HCT116 (cell line): ENCODE measurements at regions not wholly inside any gene's neighbourhood (a gene's known extent, or its start where the extent isn't known, plus 50 kb on each side); places are given as distances from the start of the nearest gene placed in this dataset.

Experiments
- ATAC-seq: fragments of 200-7000 bp; cut with Tn5 transposase; 2 replicates; pipeline ENCODE4 v1.9.1; 2020; ENCODE audit warnings: mild to moderate bottlenecking, moderate library complexity
- BruUV-seq: library from RNA; stranded (reverse); fragments of 400-500 nt; replicated peaks from 2 replicates; lab custom pipeline; 2021; lab: Mats Ljungman, UMichigan
- CTCF ChIA-PET: fragments of 300-600 bp; sonication (Branson Sonifier 250); formaldehyde crosslinking; loops from one replicate; lab custom pipeline; 2021; ENCODE audit warnings: antibody characterized with exemption; lab: Charles Lee
- POLR2A ChIA-PET: fragments of 300-600, 350-600 bp; sonication (Branson Sonifier 250); formaldehyde crosslinking; loops from one replicate; lab custom pipeline; 2021; ENCODE audit warnings: antibody characterized with exemption; lab: Charles Lee
- RAD21 ChIA-PET, 2 experiments: fragments of 300-600 bp; sonication (Branson Sonifier 250); formaldehyde crosslinking; loops; one replicate each; lab custom pipeline; 2023; ENCODE audit warnings: low total read pairs in 2 of 2; ENCODE audit not compliant: uncharacterized antibody in 2 of 2, unreplicated experiment in 2 of 2, low non-redundant PET in 1 of 2; lab: Charles Lee
- DNase-seq: peaks from one replicate; pipeline ENCODE4 v3.0.0-alpha.2; 2010; ENCODE audit warnings: low read depth, low spot score
- H2AFZ ChIP-seq: fragments of 200-600 bp; shearing (Covaris generic), sonication (generic); 2 replicates; pipeline ENCODE4 v1.6.1; 2017; ENCODE audit warnings: low read depth, mixed run types, mixed read lengths, antibody characterized with exemption, low read length; ENCODE audit not compliant: poor library complexity, severe bottlenecking
- H3K27ac ChIP-seq: 2 replicates; pipeline ENCODE4 v1.5.1; 2012; ENCODE audit warnings: low read depth, low read length
- H3K27me3 ChIP-seq: fragments of 200-600 bp; sonication (generic); 2 replicates; pipeline ENCODE4 v1.6.1; 2016; ENCODE audit warnings: mixed run types, low read length, mixed read lengths; ENCODE audit not compliant: insufficient read depth
- H3K36me3 ChIP-seq, 2 experiments: fragments of 200-500 bp in 1 of 2; fragments of 200-600 bp in 1 of 2; sonication (Bioruptor generic) in 1 of 2; sonication (generic) in 1 of 2; 2 replicates each; pipeline versions ENCODE4 v1.5.1 to v1.6.1; 2014 to 2016; ENCODE audit warnings: low read length in 2 of 2, inconsistent platforms in 1 of 2, mixed read lengths in 1 of 2, mixed run types in 1 of 2; ENCODE audit not compliant: insufficient read depth in 2 of 2, control insufficient read depth in 1 of 2
- H3K4me1 ChIP-seq, 2 experiments: fragments of 200-600 bp in 1 of 2; sonication (generic) in 1 of 2; 2 replicates each; pipeline versions ENCODE4 v1.5.1 to v1.6.1; 2012 to 2017; ENCODE audit warnings: low read length in 2 of 2, inconsistent platforms in 1 of 2, mild to moderate bottlenecking in 1 of 2, mixed read lengths in 1 of 2, mixed run types in 1 of 2, moderate library complexity in 1 of 2; ENCODE audit not compliant: insufficient read depth in 2 of 2, control insufficient read depth in 1 of 2
- H3K4me2 ChIP-seq: fragments of 200-600 bp; sonication (generic); 2 replicates; pipeline ENCODE4 v1.6.1; 2017; ENCODE audit warnings: mixed run types, low read length, mixed read lengths
- H3K4me3 ChIP-seq, 2 experiments: fragments of 200-600 bp in 1 of 2; sonication (generic) in 1 of 2; replicated peaks in 1 of 2; 2 replicates each; pipeline ENCODE4 v1.5.1; 2011 to 2016; ENCODE audit warnings: low read length in 2 of 2, control low read depth in 1 of 2, low read depth in 1 of 2, mild to moderate bottlenecking in 1 of 2, mixed read lengths in 1 of 2, mixed run types in 1 of 2
- H3K79me2 ChIP-seq: fragments of 200-600 bp; sonication (generic); 2 replicates; pipeline ENCODE4 v1.6.1; 2017; ENCODE audit warnings: mild to moderate bottlenecking, mixed run types, low read length, moderate library complexity, mixed read lengths; ENCODE audit not compliant: insufficient read depth
- H3K9ac ChIP-seq: fragments of 200-600 bp; sonication (generic); 2 replicates; pipeline ENCODE4 v1.6.1; 2016; ENCODE audit warnings: low read length, mixed read lengths
- H3K9me2 ChIP-seq: fragments of 200-600 bp; sonication (generic), shearing (Covaris generic); 2 replicates; pipeline ENCODE4 v1.6.1; 2017; ENCODE audit warnings: mixed run types, mild to moderate bottlenecking, moderate library complexity; ENCODE audit not compliant: insufficient read depth
- H3K9me3 ChIP-seq, 2 experiments: fragments of 200-500 bp in 1 of 2; fragments of 200-600 bp in 1 of 2; sonication (Bioruptor generic) in 1 of 2; sonication (generic) in 1 of 2; 2 replicates each; pipeline ENCODE4 v1.6.1; 2014 to 2017; ENCODE audit warnings: low read length in 2 of 2, mixed read lengths in 2 of 2, inconsistent platforms in 1 of 2, low read depth in 1 of 2, mild to moderate bottlenecking in 1 of 2, mixed run types in 1 of 2, moderate library complexity in 1 of 2; ENCODE audit not compliant: control insufficient read depth in 1 of 2, insufficient read depth in 1 of 2
- H4K20me1 ChIP-seq: fragments of 200-600 bp; sonication (generic), shearing (Covaris generic); 2 replicates; pipeline ENCODE4 v1.6.1; 2017; ENCODE audit warnings: mixed run types, mild to moderate bottlenecking, moderate library complexity; ENCODE audit not compliant: insufficient read depth
- CBX3 ChIP-seq: IDR thresholded peaks from 2 replicates; pipeline ENCODE4 v1.6.1; 2012; ENCODE audit warnings: low read depth
- ELF1 ChIP-seq: IDR thresholded peaks from 2 replicates; pipeline ENCODE4 v1.6.1; 2012; ENCODE audit warnings: low read depth, borderline replicate concordance
- EZH2 ChIP-seq: fragments of 200-600 bp; sonication (generic); IDR thresholded peaks from 2 replicates; pipeline ENCODE4 v1.6.1; 2017; ENCODE audit warnings: antibody characterized with exemption, mixed run types
- FOSL1 ChIP-seq: IDR thresholded peaks from 2 replicates; pipeline ENCODE4 v1.6.1; 2012; ENCODE audit warnings: low read depth
- JUND ChIP-seq: IDR thresholded peaks from 2 replicates; pipeline ENCODE4 v1.6.1; 2012
- POLR2A ChIP-seq: IDR thresholded peaks from 2 replicates; pipeline ENCODE4 v1.7.0; 2011; ENCODE audit warnings: borderline replicate concordance; ENCODE audit not compliant: insufficient read depth, insufficient read length; ENCODE audit errors: extremely low read depth
- POLR2AphosphoS5 ChIP-seq: IDR thresholded peaks from 2 replicates; pipeline ENCODE4 v1.6.1; 2011; ENCODE audit warnings: mild to moderate bottlenecking, low read depth, low read length, moderate library complexity
- RAD21 ChIP-seq: IDR thresholded peaks from 2 replicates; pipeline ENCODE4 v1.6.1; 2012; ENCODE audit warnings: low read depth, mild to moderate bottlenecking
- SIN3A ChIP-seq: IDR thresholded peaks from 2 replicates; pipeline ENCODE4 v1.6.1; 2012; ENCODE audit warnings: low read depth
- SP1 ChIP-seq: IDR thresholded peaks from 2 replicates; pipeline ENCODE4 v1.6.1; 2012; ENCODE audit warnings: low read depth
- SRF ChIP-seq: IDR thresholded peaks from 2 replicates; pipeline ENCODE4 v1.6.1; 2012; ENCODE audit warnings: low read depth
- YY1 ChIP-seq: IDR thresholded peaks from 2 replicates; pipeline ENCODE4 v1.6.1; 2011; ENCODE audit warnings: low read length, low read depth, moderate library complexity, mild to moderate bottlenecking; ENCODE audit not compliant: insufficient replicate concordance; ENCODE audit errors: extremely low read depth
- ZFX ChIP-seq: fragments of 450-650 bp; IDR thresholded peaks from 2 replicates; pipeline ENCODE4 v1.6.1; 2017
- ZNF274 ChIP-seq: fragments of 200-500 bp; sonication (Bioruptor generic); IDR thresholded peaks from 2 replicates; pipeline ENCODE4 v1.6.1; 2014; ENCODE audit warnings: mild to moderate bottlenecking, low read depth, low read length, inconsistent platforms
- intact Hi-C: fragments of 100-400 bp; cut with micrococcal nuclease; formaldehyde crosslinking; loops from 2 replicates; pipeline ENCODE4 v1.10.0; 2022
- TF ChIP-seq, protein P1 (sequence below): IDR thresholded peaks from 2 replicates; pipeline ENCODE4 v1.6.1; 2011; ENCODE audit warnings: mild to moderate bottlenecking, low read length, moderate library complexity; ENCODE audit not compliant: insufficient replicate concordance; ENCODE audit errors: extremely low read depth
- TF ChIP-seq, protein P2 (sequence below): IDR thresholded peaks from 2 replicates; pipeline ENCODE4 v1.6.1; 2012
- TF ChIP-seq, protein P3 (sequence below): IDR thresholded peaks from 2 replicates; pipeline ENCODE4 v1.6.1; 2012; ENCODE audit warnings: low read depth
- TF ChIP-seq, protein P4 (sequence below): IDR thresholded peaks from 2 replicates; pipeline ENCODE4 v1.6.1; 2012

DNA sequence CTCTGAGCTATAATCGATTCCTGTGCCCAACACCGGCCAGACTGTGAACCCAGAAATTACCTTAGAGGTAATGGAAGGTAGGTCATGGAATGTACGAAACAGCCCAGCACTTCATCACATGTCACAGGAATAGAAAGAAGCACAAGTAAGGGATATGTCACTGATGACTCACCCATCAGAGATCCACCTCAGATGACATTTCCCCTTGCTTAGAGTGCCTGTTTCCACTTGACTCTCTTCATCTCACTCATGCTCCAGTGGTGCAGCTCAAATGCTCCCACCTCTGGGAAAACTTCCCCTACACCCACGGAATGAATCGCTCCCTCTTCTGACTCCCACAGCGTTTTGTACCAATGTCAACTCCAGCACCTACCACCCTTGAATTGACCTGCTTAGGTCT, 381.6 kb upstream of the CNR1 start:
- Histone ChIP-seq H3K36me3 (no peaks in the 10 kb centered on the region), H3K27me3 (no peaks in the 10 kb centered on the region; the same call in 1 of the 2 replicates), H3K9ac (no peak overlapping the region), H3K9me2 (no peaks in the 10 kb centered on the region), H3K4me3 (no peak overlapping the region), H2AFZ (no peak overlapping the region), H4K20me1 (no peaks in the 10 kb centered on the region), H3K27ac (no peak overlapping the region), H3K9me3 (no peaks in the 10 kb centered on the region), H3K4me2 (no peak overlapping the region), H3K79me2 (no peaks in the 10 kb centered on the region), H3K4me1 (no peaks in the 10 kb centered on the region)
- ATAC-seq (no peak), DNase-seq (no peak)
- ChIA-PET CTCF (no interaction called here), RAD21 (no interaction called here), POLR2A (no interaction called here)
- intact Hi-C loops: no loop called here
- BruUV-seq: no TSS peak
- TF ChIP-seq FOSL1: no peak
- TF ChIP-seq RAD21: no peak
- TF ChIP-seq ELF1: no peak
- no peak for TF ChIP-seq EZH2
- TF ChIP-seq, protein P1, sequence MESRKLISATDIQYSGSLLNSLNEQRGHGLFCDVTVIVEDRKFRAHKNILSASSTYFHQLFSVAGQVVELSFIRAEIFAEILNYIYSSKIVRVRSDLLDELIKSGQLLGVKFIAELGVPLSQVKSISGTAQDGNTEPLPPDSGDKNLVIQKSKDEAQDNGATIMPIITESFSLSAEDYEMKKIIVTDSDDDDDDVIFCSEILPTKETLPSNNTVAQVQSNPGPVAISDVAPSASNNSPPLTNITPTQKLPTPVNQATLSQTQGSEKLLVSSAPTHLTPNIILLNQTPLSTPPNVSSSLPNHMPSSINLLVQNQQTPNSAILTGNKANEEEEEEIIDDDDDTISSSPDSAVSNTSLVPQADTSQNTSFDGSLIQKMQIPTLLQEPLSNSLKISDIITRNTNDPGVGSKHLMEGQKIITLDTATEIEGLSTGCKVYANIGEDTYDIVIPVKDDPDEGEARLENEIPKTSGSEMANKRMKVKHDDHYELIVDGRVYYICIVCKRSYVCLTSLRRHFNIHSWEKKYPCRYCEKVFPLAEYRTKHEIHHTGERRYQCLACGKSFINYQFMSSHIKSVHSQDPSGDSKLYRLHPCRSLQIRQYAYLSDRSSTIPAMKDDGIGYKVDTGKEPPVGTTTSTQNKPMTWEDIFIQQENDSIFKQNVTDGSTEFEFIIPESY: no peak

DNA sequence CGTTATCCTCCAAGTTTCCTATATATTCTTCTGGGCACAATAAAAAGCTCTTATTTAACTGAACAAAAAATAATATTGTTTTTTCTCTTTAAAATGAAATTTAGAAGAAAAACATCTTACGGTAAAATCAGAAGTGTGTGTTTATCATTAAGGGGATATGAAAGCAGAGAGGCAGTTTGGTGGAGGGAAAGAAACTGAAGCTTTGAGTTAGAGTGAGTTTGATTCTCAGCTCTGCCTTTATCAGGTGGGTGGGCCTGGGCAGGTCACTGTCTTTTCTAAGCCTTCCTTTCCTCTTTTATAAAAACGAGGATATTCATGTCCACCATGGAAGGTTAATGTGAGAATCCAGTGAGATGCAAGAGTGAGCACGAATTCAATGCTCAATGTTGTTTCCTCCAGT, 379.8 kb upstream of the CNR1 start:
- Histone ChIP-seq H3K27ac (no peak overlapping the region), H3K4me3 (no peak overlapping the region), H2AFZ (no peak overlapping the region), H3K36me3 (no peaks in the 10 kb centered on the region), H3K79me2 (no peaks in the 10 kb centered on the region), H3K27me3 (no peaks in the 10 kb centered on the region; the same call in 1 of the 2 replicates), H3K4me1 (no peaks in the 10 kb centered on the region), H3K9me2 (no peaks in the 10 kb centered on the region), H3K9ac (no peak overlapping the region), H4K20me1 (no peaks in the 10 kb centered on the region), H3K9me3 (no peaks in the 10 kb centered on the region), H3K4me2 (no peak overlapping the region)
- no peak for ATAC-seq
- no TSS peak for BruUV-seq
- intact Hi-C loops: no loop called here
- ChIA-PET RAD21 (no interaction called here), CTCF (no interaction called here), POLR2A (no interaction called here)
- DNase-seq: no peak
- TF ChIP-seq SRF: no peak
- TF ChIP-seq ZNF274: no peak
- no peak for TF ChIP-seq CBX3
- no peak for TF ChIP-seq POLR2AphosphoS5
- TF ChIP-seq EZH2: no peak
- no peak for TF ChIP-seq FOSL1
- TF ChIP-seq SP1: no peak
- no peak for TF ChIP-seq YY1
- no peak for TF ChIP-seq POLR2A
- TF ChIP-seq, protein P2, sequence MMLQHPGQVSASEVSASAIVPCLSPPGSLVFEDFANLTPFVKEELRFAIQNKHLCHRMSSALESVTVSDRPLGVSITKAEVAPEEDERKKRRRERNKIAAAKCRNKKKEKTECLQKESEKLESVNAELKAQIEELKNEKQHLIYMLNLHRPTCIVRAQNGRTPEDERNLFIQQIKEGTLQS: no peak
- no peak for TF ChIP-seq ZFX
- no peak for TF ChIP-seq JUND
- no peak for TF ChIP-seq ELF1
- TF ChIP-seq SIN3A: no peak
- TF ChIP-seq, protein P3, sequence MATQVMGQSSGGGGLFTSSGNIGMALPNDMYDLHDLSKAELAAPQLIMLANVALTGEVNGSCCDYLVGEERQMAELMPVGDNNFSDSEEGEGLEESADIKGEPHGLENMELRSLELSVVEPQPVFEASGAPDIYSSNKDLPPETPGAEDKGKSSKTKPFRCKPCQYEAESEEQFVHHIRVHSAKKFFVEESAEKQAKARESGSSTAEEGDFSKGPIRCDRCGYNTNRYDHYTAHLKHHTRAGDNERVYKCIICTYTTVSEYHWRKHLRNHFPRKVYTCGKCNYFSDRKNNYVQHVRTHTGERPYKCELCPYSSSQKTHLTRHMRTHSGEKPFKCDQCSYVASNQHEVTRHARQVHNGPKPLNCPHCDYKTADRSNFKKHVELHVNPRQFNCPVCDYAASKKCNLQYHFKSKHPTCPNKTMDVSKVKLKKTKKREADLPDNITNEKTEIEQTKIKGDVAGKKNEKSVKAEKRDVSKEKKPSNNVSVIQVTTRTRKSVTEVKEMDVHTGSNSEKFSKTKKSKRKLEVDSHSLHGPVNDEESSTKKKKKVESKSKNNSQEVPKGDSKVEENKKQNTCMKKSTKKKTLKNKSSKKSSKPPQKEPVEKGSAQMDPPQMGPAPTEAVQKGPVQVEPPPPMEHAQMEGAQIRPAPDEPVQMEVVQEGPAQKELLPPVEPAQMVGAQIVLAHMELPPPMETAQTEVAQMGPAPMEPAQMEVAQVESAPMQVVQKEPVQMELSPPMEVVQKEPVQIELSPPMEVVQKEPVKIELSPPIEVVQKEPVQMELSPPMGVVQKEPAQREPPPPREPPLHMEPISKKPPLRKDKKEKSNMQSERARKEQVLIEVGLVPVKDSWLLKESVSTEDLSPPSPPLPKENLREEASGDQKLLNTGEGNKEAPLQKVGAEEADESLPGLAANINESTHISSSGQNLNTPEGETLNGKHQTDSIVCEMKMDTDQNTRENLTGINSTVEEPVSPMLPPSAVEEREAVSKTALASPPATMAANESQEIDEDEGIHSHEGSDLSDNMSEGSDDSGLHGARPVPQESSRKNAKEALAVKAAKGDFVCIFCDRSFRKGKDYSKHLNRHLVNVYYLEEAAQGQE: no peak
- TF ChIP-seq, protein P4, sequence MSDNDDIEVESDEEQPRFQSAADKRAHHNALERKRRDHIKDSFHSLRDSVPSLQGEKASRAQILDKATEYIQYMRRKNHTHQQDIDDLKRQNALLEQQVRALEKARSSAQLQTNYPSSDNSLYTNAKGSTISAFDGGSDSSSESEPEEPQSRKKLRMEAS: no peak
